ENCODE measurements at regions not wholly inside any gene's neighbourhood (a gene's known extent, or its start where the extent isn't known, plus 50 kb on each side); places are given as distances from the start of the nearest gene placed in this dataset.
"Not testable (repeated sequence)": the region's sequence is repeated elsewhere in the genome, so short reads cannot be mapped to it uniquely, and the experiment has no call there.

- not testable (repeated sequence) for H3K36me3 ChIP-seq (ENCODE audit: control insufficient read depth, insufficient read depth, low read length); H3K27ac ChIP-seq (ENCODE audit: low read depth, low read length); H3K4me1 ChIP-seq (ENCODE audit: control insufficient read depth, insufficient read depth, low read length); DNase-seq (ENCODE audit: low read depth in 4 of 6, low spot score in 6 of 6); H3K4me3 ChIP-seq (ENCODE audit: low read depth, low read length); H3K27me3 ChIP-seq (ENCODE audit: control insufficient read depth, insufficient read depth, low read length); H3K9me3 ChIP-seq (ENCODE audit: control insufficient read depth, insufficient read depth, low read length)
- 94% methylated on average over 36 of the region's 36 CpGs for WGBS (ENCODE audit: insufficient coverage)
Measured at GRCh38 chr6:4725136-4725760, 51.0 kb upstream of the CDYL start.

DNA sequence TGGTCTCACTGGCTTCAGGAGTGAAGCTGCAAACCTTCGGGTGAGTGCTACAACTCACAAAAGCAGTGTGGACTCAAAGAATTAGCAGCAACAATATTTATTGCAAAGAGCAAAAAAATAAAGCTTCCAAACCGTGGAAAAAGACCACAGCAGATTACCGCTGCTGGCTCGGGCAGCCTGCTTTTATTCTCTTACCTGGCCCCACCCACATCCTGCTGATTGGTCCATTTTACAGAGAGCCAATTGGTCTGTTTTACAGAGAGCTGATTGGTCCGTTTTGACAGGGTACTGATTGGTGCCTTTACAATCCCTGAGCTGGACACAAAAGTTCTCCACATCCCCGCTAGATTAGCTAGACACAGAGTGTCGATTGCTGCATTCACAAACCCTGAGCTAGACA lies 51.5 kb upstream of the CDYL start:
- not testable (repeated sequence) for H3K4me1 ChIP-seq (ENCODE audit: control insufficient read depth, insufficient read depth, low read length); DNase-seq (ENCODE audit: low read depth in 4 of 6, low spot score in 6 of 6); H3K9me3 ChIP-seq (ENCODE audit: control insufficient read depth, insufficient read depth, low read length); H3K36me3 ChIP-seq (ENCODE audit: control insufficient read depth, insufficient read depth, low read length); H3K27me3 ChIP-seq (ENCODE audit: control insufficient read depth, insufficient read depth, low read length); H3K4me3 ChIP-seq (ENCODE audit: low read depth, low read length); H3K27ac ChIP-seq (ENCODE audit: low read depth, low read length)
- WGBS (ENCODE audit: insufficient coverage), result 95% methylated on average over 4 of the region's 7 CpGs

GRCh38 chr6:4723383-4723782 lies 52.8 kb upstream of the CDYL start:
- no peaks in the 10 kb centered on the region for H3K9me3 ChIP-seq (ENCODE audit: control insufficient read depth, insufficient read depth, low read length)
- no peaks in the 10 kb centered on the region for H3K36me3 ChIP-seq (ENCODE audit: control insufficient read depth, insufficient read depth, low read length)
- no peaks in the 10 kb centered on the region for H3K4me1 ChIP-seq (ENCODE audit: control insufficient read depth, insufficient read depth, low read length)
- no peak overlapping the region for H3K4me3 ChIP-seq (ENCODE audit: low read depth, low read length)
- H3K27me3 ChIP-seq (ENCODE audit: control insufficient read depth, insufficient read depth, low read length), result no peaks in the 10 kb centered on the region
- 35% methylated on average over 5 of the region's 6 CpGs for WGBS (ENCODE audit: insufficient coverage)
- no peak for DNase-seq (ENCODE audit: low read depth in 4 of 6, low spot score in 6 of 6)
- H3K27ac ChIP-seq (ENCODE audit: low read depth, low read length), result no peak overlapping the region

- H3K9me3 ChIP-seq (ENCODE audit: control insufficient read depth, insufficient read depth, low read length); H3K4me3 ChIP-seq (ENCODE audit: low read depth, low read length); H3K27ac ChIP-seq (ENCODE audit: low read depth, low read length); H3K27me3 ChIP-seq (ENCODE audit: control insufficient read depth, insufficient read depth, low read length); H3K4me1 ChIP-seq (ENCODE audit: control insufficient read depth, insufficient read depth, low read length); DNase-seq (ENCODE audit: low read depth in 4 of 6, low spot score in 6 of 6); H3K36me3 ChIP-seq (ENCODE audit: control insufficient read depth, insufficient read depth, low read length): not testable (repeated sequence)
- 92% methylated on average over 3 of the region's 4 CpGs for WGBS (ENCODE audit: insufficient coverage)
Measured at GRCh38 chr6:4721368-4721767, 54.8 kb upstream of the CDYL start.

GRCh38 chr6:4719491-4719890 lies 56.7 kb upstream of the CDYL start:
- Histone ChIP-seq H3K27ac (ENCODE audit: low read depth, low read length) (no peak overlapping the region), H3K36me3 (ENCODE audit: control insufficient read depth, insufficient read depth, low read length) (no peaks in the 10 kb centered on the region), H3K4me1 (ENCODE audit: control insufficient read depth, insufficient read depth, low read length) (no peaks in the 10 kb centered on the region), H3K9me3 (ENCODE audit: control insufficient read depth, insufficient read depth, low read length) (no peaks in the 10 kb centered on the region), H3K4me3 (ENCODE audit: low read depth, low read length) (no peak overlapping the region), H3K27me3 (ENCODE audit: control insufficient read depth, insufficient read depth, low read length) (no peaks in the 10 kb centered on the region)
- WGBS (ENCODE audit: insufficient coverage), result no CpG with 5 or more reads among the region's 1 CpG
- no peak for DNase-seq (ENCODE audit: low read depth in 4 of 6, low spot score in 6 of 6)

DNA sequence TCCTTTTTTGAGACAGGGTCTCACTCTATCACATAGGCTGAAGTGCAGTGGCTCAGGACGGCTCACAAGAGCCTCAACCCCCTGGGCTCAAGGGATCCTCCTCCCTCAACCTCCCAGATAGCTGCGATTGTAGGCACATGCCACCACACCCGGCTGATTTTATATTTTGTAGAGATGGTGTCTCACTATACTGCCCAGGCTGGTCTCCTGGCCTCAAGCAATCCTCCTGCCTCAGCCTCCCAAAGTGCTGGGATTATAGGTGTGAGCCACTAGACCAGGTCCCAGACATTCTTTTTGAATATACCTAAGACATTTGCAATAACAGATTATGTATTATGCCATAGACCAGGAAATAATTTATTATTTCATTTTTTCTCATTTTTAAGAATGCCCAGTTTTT lies 58.3 kb upstream of the CDYL start:
- Histone ChIP-seq H3K27ac (ENCODE audit: low read depth, low read length) (no peak overlapping the region), H3K36me3 (ENCODE audit: control insufficient read depth, insufficient read depth, low read length) (no peaks in the 10 kb centered on the region), H3K27me3 (ENCODE audit: control insufficient read depth, insufficient read depth, low read length) (no peaks in the 10 kb centered on the region), H3K9me3 (ENCODE audit: control insufficient read depth, insufficient read depth, low read length) (no peaks in the 10 kb centered on the region), H3K4me1 (ENCODE audit: control insufficient read depth, insufficient read depth, low read length) (no peaks in the 10 kb centered on the region), H3K4me3 (ENCODE audit: low read depth, low read length) (no peak overlapping the region)
- no peak for DNase-seq (ENCODE audit: low read depth in 4 of 6, low spot score in 6 of 6)
- no CpG with 5 or more reads among the region's 3 CpGs for WGBS (ENCODE audit: insufficient coverage)

- Histone ChIP-seq H3K27me3 (ENCODE audit: control insufficient read depth, insufficient read depth, low read length) (no peaks in the 10 kb centered on the region), H3K27ac (ENCODE audit: low read depth, low read length) (no peak overlapping the region), H3K9me3 (ENCODE audit: control insufficient read depth, insufficient read depth, low read length) (no peaks in the 10 kb centered on the region), H3K4me1 (ENCODE audit: control insufficient read depth, insufficient read depth, low read length) (no peaks in the 10 kb centered on the region), H3K36me3 (ENCODE audit: control insufficient read depth, insufficient read depth, low read length) (no peaks in the 10 kb centered on the region), H3K4me3 (ENCODE audit: low read depth, low read length) (no peak overlapping the region)
- WGBS (ENCODE audit: insufficient coverage), result 91% methylated on average over 4 of the region's 4 CpGs
- no peak for DNase-seq (ENCODE audit: low read depth in 4 of 6, low spot score in 6 of 6)
Measured at GRCh38 chr6:4717124-4717523, 59.1 kb upstream of the CDYL start.

DNA sequence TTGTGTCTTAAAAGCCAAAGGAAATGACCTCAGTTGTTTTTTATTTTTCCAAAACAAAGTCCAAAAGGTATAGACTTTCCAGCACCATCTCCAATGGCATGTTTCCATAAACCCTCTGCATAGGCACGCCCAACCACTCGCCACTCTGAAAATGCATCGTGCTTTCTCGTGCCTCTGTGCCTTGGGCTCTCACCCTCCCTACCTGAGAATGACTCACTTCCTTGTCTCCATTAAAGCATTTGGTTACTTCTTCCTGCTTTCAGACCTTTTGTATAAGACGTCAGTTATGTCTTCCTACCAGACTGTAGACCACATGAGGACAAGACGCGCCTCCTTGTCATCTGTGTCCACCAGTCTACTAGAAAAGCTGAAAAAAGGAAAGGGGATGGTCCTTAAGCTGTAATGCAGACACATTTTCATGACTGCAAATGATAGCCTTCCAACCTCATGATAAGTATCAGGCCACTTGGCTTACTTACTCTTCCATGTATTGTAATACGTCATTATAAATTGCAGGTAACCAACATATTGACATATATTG lies 61.2 kb upstream of the CDYL start:
- no peak for DNase-seq (ENCODE audit: low read depth in 4 of 6, low spot score in 6 of 6)
- 95% methylated on average over 4 of the region's 8 CpGs for WGBS (ENCODE audit: insufficient coverage)
- no peaks in the 10 kb centered on the region for H3K36me3 ChIP-seq (ENCODE audit: control insufficient read depth, insufficient read depth, low read length)
- H3K4me3 ChIP-seq (ENCODE audit: low read depth, low read length), result no peak overlapping the region
- no peaks in the 10 kb centered on the region for H3K4me1 ChIP-seq (ENCODE audit: control insufficient read depth, insufficient read depth, low read length)
- H3K27me3 ChIP-seq (ENCODE audit: control insufficient read depth, insufficient read depth, low read length), result no peaks in the 10 kb centered on the region
- H3K9me3 ChIP-seq (ENCODE audit: control insufficient read depth, insufficient read depth, low read length), result no peaks in the 10 kb centered on the region
- H3K27ac ChIP-seq (ENCODE audit: low read depth, low read length), result no peak overlapping the region

DNA sequence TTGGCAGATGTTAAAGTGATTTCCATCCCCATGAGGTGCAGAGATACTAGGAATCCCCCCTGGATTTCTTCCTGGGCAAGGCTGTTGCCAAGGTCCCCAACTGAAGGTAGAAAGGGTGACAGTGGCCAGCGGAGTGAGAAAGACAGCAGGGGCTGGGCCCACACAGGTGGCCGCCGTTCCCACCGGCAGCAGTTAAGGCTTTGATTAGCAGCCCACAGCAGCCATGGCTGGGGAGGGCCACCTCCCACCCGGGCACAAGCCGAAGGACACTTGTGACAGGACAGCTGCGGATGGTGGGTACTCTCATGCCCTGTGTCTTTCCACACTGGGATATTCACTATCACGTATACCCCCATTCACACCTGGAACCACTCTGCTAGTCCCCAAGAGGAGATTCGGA lies 63.9 kb upstream of the CDYL start:
- no peak for DNase-seq (ENCODE audit: low read depth in 4 of 6, low spot score in 6 of 6)
- H3K27ac ChIP-seq (ENCODE audit: low read depth, low read length), result no peak overlapping the region
- 88% methylated on average over 7 of the region's 9 CpGs for WGBS (ENCODE audit: insufficient coverage)
- H3K4me1 ChIP-seq (ENCODE audit: control insufficient read depth, insufficient read depth, low read length), result no peaks in the 10 kb centered on the region
- H3K4me3 ChIP-seq (ENCODE audit: low read depth, low read length), result no peak overlapping the region
- no peaks in the 10 kb centered on the region for H3K27me3 ChIP-seq (ENCODE audit: control insufficient read depth, insufficient read depth, low read length)
- H3K36me3 ChIP-seq (ENCODE audit: control insufficient read depth, insufficient read depth, low read length), result no peaks in the 10 kb centered on the region
- no peaks in the 10 kb centered on the region for H3K9me3 ChIP-seq (ENCODE audit: control insufficient read depth, insufficient read depth, low read length)

DNA sequence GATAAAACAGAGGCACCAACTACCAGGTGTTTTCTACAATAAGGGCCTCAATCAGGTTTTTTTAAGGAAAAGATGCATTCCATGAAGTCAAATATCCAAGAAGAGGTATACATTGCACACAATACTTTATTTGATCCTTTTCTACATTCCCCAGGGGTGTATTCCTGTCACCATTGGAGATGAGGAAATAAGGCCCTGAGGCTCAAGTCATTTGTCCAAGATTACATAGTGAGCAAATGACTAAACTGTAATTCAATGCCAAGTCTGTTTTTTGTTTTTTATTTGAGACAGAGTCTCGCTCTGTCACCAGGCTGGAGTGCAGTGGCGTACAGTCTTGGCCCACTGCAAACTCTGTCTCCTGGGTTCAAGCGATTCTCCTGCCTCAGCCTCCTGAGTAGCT lies 69.2 kb upstream of the CDYL start:
- no peaks in the 10 kb centered on the region for H3K27me3 ChIP-seq (ENCODE audit: control insufficient read depth, insufficient read depth, low read length)
- no peaks in the 10 kb centered on the region for H3K9me3 ChIP-seq (ENCODE audit: control insufficient read depth, insufficient read depth, low read length)
- H3K27ac ChIP-seq (ENCODE audit: low read depth, low read length), result no peak overlapping the region
- H3K4me1 ChIP-seq (ENCODE audit: control insufficient read depth, insufficient read depth, low read length), result no peaks in the 10 kb centered on the region
- DNase-seq (ENCODE audit: low read depth in 4 of 6, low spot score in 6 of 6), result no peak
- H3K4me3 ChIP-seq (ENCODE audit: low read depth, low read length), result no peak overlapping the region
- WGBS (ENCODE audit: insufficient coverage), result no CpG with 5 or more reads among the region's 3 CpGs
- H3K36me3 ChIP-seq (ENCODE audit: control insufficient read depth, insufficient read depth, low read length), result no peaks in the 10 kb centered on the region

Data from spinal cord (tissue), 9 donors.